ENCODE measurements at regions not wholly inside any gene's neighbourhood (a gene's known extent, or its start where the extent isn't known, plus 50 kb on each side); places are given as distances from the start of the nearest gene placed in this dataset.

DNA sequence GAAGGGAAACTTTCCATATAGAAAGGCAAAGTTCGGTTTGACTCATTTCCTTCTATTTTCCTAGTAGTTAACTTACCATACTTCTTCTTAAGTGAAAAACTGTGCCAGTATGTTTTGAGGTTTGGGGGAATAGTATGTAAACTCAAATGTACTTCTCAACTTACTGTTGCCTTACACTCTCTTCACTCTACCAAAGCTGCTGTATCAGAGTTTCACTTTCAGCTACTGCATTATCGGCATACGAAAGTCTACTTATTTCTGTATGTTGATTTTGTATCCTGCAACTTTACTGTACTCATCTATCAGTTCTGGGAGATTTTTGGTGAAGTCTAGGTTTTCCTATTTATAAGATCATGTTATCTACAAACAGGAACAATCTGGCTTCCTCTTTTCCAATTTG lies 932.7 kb downstream of the FAT4 start:
- no peak for DNase-seq

GRCh38 chr4:126250006-126250405 lies 935.3 kb downstream of the FAT4 start:
- no peak for DNase-seq

- DNase-seq: no peak
Measured at GRCh38 chr4:126251169-126251568, 936.4 kb downstream of the FAT4 start.

GRCh38 chr4:126262665-126263064 lies 947.9 kb downstream of the FAT4 start:
- DNase-seq: no peak

- no peak for DNase-seq
Measured at GRCh38 chr4:126264839-126265238, 950.1 kb downstream of the FAT4 start.

- DNase-seq: no peak
Measured at GRCh38 chr4:126265888-126266287, 951.1 kb downstream of the FAT4 start.

DNA sequence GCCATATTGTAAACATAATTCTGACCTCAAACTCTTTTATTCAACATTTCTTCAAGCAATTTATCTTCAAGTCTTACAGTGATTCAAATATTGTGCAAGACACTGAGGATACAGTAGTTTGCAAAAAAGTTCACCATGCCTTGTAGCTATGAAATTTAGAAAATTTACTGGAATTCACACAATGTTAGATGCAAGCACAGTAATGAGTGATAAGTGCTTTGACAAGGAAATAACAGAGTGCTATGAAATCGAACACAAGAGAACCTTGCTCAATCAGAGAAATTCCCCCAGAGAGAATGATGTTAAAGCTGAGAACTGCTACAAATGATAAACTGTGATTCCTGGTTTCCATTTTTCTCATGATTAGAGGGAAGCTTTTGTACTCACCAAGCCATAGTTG lies 952.9 kb downstream of the FAT4 start:
- no peak for DNase-seq

- DNase-seq: no peak
Measured at GRCh38 chr4:126268106-126268505, 953.4 kb downstream of the FAT4 start.

DNA sequence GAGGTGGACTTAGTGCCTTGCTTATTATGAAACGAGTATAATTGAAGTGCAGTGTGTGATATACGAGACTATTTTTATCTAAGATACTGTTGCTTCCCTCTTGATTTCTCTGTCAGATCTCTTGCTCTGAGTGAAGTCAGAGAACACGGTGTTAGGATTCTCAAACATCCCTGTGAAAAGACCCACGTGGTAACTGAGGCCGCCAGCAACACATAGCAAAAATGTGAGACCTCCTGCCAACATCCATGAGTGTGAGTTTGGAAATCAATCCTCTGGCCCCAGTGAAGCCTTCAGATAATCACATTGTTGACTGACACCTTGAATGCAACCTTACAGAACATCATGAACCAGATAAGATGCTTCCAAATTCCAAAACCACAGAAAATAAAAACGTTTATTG lies 954.4 kb downstream of the FAT4 start:
- no peak for DNase-seq

GRCh38 chr4:126271292-126271691 lies 956.5 kb downstream of the FAT4 start:
- no peak for DNase-seq

GRCh38 chr4:126273746-126274145 lies 959.0 kb downstream of the FAT4 start:
- no peak for DNase-seq

DNA sequence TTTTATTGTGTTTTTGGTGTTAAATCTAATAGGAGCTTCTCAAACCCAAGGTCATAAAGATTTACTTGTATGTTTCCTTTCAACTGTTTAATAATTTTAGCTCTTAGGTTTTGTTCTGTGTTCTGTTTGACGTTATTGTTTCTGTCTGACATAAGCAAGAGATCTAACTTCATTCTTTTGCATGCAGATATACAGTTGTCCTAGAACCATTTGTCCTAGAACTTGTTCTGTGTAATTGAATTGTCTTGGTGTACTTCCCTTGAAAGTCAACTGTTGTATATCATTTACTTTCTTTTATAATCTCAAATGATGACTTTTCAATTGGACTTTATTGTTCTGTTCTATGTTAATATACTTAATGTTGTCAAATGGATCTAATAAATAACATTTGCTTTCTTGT lies 977.1 kb downstream of the FAT4 start:
- DNase-seq: no peak

DNA sequence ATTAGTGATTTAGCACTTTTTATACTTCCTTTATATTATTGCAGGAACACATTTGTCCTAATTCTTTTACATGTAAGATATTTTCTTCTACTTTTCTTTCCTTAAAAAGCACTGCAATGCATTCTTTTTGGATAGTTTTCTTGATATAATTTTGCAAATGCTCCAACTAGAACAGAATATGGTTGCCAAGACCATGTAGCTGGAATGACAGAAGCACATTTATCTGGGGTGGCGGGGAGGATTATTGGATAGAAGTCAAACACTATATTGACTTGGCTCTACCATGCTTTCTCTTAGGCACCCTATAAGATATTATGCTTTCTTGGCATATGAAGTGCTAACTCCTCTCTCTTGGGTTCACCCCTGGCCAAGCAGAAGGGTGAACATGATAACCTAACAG lies 983.5 kb downstream of the FAT4 start:
- DNase-seq: no peak

DNA sequence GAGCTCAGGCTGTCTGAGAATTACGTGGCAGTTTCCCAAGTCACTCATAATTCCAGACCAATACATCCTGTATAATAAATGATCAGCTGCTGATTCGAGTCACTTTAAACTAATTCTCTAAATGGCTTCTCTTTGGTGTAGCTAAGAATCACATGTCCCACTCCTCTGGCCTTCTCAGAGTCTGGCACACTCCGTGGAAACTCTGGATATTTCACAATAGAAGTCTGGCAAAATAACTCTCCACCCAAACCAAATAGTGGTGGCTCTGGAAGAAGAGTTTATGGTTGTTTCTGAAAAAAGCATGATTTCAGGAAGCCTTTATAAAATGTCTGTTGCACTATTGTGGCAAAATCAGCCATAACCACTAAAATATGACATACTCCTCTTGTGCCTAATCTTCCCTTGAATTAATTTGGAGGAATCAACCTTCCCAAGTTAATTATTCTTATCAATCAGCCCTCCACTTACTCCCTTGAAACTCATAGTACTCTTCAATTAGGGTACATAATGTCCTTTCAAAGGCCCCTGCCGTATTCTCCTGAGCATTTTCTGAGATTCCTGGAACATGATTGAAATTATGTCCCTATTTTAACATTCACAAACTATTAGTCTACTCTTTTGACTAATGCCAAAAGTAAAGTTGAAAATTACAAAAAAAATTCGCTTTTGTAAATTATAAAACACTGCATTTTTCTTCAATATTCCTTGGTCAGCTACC lies 991.6 kb downstream of the FAT4 start:
- DNase-seq: no peak

GRCh38 chr4:126318376-126318775 lies 1003.6 kb downstream of the FAT4 start:
- no peak for DNase-seq

GRCh38 chr4:126328914-126329313 lies 1014.2 kb downstream of the FAT4 start:
- DNase-seq: no peak

DNA sequence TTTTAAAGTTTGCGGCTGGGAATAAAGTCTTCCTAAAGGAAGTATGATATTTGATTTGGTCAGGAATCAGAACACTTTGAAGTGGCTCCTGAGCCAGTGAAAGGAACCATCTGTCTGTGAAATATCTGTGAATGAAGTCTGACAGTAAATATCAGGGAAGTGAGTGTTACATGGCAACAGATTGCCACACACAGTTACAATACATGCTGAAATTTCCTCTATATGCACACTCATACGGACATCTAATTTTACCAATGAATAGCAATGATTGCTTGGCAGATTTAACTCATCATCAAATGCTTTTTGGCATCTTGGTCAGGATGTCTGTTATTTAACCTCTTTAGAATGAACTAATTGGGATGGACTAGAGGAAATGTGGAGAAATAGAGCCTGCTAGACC lies 1023.8 kb downstream of the FAT4 start:
- DNase-seq: no peak

- DNase-seq: no peak
Measured at GRCh38 chr4:126341927-126342326, 1027.2 kb downstream of the FAT4 start.

DNA sequence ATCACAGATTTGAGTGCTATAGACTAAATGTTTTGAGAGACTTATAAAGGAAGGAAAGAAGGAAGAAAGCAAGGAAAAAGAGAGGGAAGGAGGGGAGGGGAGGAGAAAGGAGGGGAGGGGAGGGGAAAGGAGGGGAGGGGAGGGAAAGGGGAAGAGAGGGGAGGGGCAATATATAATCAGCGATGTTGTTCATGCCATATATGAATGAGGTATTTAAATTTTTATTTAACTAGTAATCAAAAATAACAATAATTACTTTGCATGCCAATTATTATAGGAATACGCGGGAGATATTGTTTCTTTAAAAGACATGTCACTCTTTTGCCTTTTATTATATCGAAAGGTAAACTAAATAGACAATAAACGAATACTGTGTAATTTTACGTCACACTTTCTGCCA lies 1029.7 kb downstream of the FAT4 start:
- DNase-seq: no peak

GRCh38 chr4:126346654-126347053 lies 1031.9 kb downstream of the FAT4 start:
- no peak for DNase-seq

- no peak for DNase-seq
Measured at GRCh38 chr4:126354784-126355183, 1040.0 kb downstream of the FAT4 start.

DNA sequence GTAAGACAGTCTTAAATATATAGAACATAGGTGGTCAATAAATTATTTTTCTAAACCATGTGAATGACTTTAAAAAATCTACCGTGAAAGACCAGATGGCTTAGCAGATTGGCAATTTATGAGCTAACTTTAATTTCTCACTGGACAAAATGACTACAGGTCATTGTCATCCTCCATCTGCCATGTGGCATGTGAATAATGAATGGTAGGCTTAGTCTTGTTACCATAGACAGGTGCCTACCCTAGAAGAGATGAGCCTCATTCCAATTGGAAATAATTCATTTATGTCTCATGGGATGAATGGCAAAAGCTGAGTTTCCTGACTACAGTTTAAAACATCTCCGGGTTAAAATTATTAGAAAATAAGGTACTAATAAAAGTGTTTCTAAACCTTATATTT lies 1043.3 kb downstream of the FAT4 start:
- no peak for DNase-seq

DNA sequence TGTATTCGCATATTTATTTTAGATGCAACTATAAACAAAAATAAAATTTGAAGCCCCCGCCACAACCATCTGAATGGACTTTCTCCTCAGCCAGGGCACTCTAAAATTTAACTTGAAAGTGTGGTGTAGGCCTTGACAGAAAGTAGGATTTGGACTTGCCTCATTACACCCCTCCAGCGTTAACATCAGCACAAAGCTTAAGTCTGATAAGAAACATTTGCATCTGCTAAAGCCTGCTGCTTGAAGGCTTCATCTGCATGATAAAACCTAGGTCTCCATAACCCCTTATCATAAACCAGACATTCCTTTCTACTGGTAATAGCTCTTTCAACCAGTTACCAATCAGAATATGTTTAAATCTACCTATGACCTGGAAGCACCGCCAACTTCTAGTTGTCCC lies 1046.5 kb downstream of the FAT4 start:
- DNase-seq: no peak

DNA sequence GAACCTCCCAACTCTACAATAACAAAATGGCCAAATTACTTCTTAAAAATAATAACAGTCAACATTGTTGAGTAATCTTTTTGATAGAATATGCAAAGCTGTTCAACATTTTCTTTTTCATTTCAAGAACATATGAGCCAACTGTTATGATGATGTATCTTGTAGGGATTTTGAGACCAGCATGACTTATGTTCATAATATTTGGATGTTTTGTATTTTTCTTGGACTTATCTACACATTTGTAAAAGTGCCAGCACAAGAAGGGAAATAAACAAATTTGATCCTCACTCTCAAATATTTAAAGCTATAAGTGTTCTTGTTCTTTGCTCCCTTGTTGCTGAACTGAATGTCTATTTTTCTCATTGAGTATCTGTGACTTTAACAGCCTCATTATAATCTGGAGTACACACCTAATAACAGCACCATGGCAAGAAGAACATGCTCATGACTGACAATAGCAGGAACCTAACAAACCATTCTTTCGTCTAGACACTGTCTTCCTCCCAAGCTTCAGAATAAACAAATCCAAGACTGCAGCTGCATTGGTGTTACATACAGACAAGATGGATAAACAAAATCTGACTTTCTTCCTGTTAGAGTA lies 1049.7 kb downstream of the FAT4 start:
- DNase-seq: no peak

DNA sequence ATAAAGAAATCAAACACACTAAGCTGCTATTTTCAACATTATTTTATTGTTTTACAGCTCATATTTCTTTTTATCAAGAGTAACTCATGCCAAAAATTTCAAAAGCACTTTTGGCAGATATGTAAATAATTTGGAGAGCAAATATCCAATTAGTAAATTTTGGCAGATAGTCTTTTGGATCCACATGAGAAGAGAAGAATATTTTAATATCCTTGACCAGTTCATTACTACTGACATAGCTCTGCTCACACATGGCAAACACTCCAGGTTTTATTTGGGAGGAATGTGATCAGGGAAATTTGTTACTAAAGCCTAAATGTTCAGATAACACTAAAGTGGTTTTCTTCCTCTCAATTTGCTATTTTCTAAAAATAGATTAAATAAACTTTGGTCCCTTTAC lies 1054.3 kb downstream of the FAT4 start:
- no peak for DNase-seq
